Glutamatergic neuron (in vitro differentiated cells): ENCODE measurements at regions not wholly inside any gene's neighbourhood (a gene's known extent, or its start where the extent isn't known, plus 50 kb on each side); places are given as distances from the start of the nearest gene placed in this dataset.
A peak's percentile ranks its signal among the peaks of the same experiment; 100 is the strongest.

Experiments used
- DNase-seq: peaks from one replicate; pipeline ENCODE4 v3.0.0; 2022
- H3K27ac Mint-ChIP-seq: one replicate; pipeline ENCODE4 v1.8.0; 2020; ENCODE audit warnings: mild to moderate bottlenecking, mixed read lengths, inconsistent platforms; ENCODE audit not compliant: unreplicated experiment
- H3K27me3 Mint-ChIP-seq: one replicate; pipeline ENCODE4 v1.8.0; 2020; ENCODE audit warnings: mild to moderate bottlenecking, moderate library complexity, mixed read lengths, inconsistent platforms; ENCODE audit not compliant: unreplicated experiment
- H3K36me3 Mint-ChIP-seq: one replicate; pipeline ENCODE4 v1.8.0; 2020; ENCODE audit warnings: mild to moderate bottlenecking, mixed read lengths, inconsistent platforms; ENCODE audit not compliant: unreplicated experiment
- H3K4me1 Mint-ChIP-seq: one replicate; pipeline ENCODE4 v1.8.0; 2020; ENCODE audit warnings: mild to moderate bottlenecking, low read depth, mixed read lengths, inconsistent platforms; ENCODE audit not compliant: unreplicated experiment
- H3K4me3 Mint-ChIP-seq: one replicate; pipeline ENCODE4 v1.8.0; 2020; ENCODE audit warnings: mild to moderate bottlenecking, mixed read lengths, inconsistent platforms; ENCODE audit not compliant: unreplicated experiment
- H3K9me3 Mint-ChIP-seq: one replicate; pipeline ENCODE4 v1.8.0; 2020; ENCODE audit warnings: mild to moderate bottlenecking, moderate library complexity, mixed read lengths, inconsistent platforms; ENCODE audit not compliant: unreplicated experiment
- TF ChIP-seq, protein P1 (sequence below): fragments of 200-600 bp; sonication (generic); IDR thresholded peaks from one replicate; pipeline ENCODE4 v1.5.0; 2021; ENCODE audit not compliant: partially characterized antibody, unreplicated experiment

- TF ChIP-seq, protein P1, sequence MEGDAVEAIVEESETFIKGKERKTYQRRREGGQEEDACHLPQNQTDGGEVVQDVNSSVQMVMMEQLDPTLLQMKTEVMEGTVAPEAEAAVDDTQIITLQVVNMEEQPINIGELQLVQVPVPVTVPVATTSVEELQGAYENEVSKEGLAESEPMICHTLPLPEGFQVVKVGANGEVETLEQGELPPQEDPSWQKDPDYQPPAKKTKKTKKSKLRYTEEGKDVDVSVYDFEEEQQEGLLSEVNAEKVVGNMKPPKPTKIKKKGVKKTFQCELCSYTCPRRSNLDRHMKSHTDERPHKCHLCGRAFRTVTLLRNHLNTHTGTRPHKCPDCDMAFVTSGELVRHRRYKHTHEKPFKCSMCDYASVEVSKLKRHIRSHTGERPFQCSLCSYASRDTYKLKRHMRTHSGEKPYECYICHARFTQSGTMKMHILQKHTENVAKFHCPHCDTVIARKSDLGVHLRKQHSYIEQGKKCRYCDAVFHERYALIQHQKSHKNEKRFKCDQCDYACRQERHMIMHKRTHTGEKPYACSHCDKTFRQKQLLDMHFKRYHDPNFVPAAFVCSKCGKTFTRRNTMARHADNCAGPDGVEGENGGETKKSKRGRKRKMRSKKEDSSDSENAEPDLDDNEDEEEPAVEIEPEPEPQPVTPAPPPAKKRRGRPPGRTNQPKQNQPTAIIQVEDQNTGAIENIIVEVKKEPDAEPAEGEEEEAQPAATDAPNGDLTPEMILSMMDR: no peak
- Mint-ChIP-seq H3K4me1 (peaks cover 24% of the 10 kb centered on the region), H3K4me3 (no peak overlapping the region), H3K27me3 (no peaks in the 10 kb centered on the region), H3K27ac (no peak overlapping the region), H3K9me3 (peaks cover 3% of the 10 kb centered on the region), H3K36me3 (peaks cover 4% of the 10 kb centered on the region)
- DNase-seq: no peak
These were observed 209.8 kb upstream of the MTNR1B start for GRCh38 chr11:92759571-92760214.

DNA sequence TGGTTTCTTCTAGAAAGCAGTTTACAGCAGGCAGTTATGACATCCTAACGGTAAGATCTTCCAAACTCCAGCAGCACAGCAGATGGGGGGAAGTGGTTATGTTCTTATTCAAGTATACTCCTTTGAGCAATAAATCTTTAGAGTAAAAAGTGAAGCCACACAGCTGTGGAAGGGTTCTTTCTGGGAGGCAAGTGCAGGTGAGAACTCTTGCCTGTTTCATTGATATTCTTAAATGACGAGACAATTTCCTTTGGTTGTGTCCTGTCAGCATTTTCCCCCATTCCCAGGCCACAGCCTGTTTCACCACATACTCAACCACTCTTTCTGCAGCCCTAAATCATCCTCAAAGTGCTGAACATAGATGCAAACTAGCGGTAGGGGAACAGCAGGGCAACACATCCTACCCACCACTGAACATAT is 207.3 kb upstream of the MTNR1B start:
- H3K27ac Mint-ChIP-seq: no peak overlapping the region
- DNase-seq: no peak
- no peak overlapping the region for H3K4me3 Mint-ChIP-seq
- H3K4me1 Mint-ChIP-seq: peaks cover 34% of the 10 kb centered on the region
- peaks cover 3% of the 10 kb centered on the region for H3K9me3 Mint-ChIP-seq
- no peaks in the 10 kb centered on the region for H3K27me3 Mint-ChIP-seq
- no peaks in the 10 kb centered on the region for H3K36me3 Mint-ChIP-seq
- TF ChIP-seq, protein P1: no peak

- Mint-ChIP-seq H3K4me3 (no peak overlapping the region), H3K36me3 (no peaks in the 10 kb centered on the region), H3K9me3 (peaks cover 2% of the 10 kb centered on the region), H3K27ac (no peak overlapping the region), H3K4me1 (peaks cover 34% of the 10 kb centered on the region), H3K27me3 (no peaks in the 10 kb centered on the region)
- no peak for DNase-seq
- TF ChIP-seq, protein P1: no peak
These were observed 206.1 kb upstream of the MTNR1B start for GRCh38 chr11:92763336-92763735.

DNA sequence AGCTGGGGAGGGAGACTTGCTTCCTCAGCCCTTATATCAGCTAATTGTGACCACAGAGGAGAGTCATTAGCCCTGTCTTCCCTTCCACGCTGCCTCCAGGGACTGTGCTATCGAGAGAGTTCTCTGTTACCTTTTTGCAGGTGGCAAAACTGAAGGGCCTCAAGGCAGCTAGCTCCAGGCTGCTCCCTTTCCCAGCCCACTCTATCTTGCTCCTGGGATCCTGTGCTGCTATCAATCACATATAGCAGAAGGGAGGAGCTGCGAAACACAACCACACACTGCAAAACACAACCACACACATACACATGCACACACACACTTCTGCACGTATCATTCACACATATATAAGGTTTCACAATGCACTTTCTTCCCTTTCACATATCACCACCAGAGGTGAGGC is 205.3 kb upstream of the MTNR1B start:
- H3K36me3 Mint-ChIP-seq: no peaks in the 10 kb centered on the region
- H3K27me3 Mint-ChIP-seq: no peaks in the 10 kb centered on the region
- H3K4me1 Mint-ChIP-seq: peaks cover 32% of the 10 kb centered on the region
- no peak overlapping the region for H3K27ac Mint-ChIP-seq
- H3K4me3 Mint-ChIP-seq: no peak overlapping the region
- no peak for DNase-seq
- TF ChIP-seq, protein P1: no peak
- H3K9me3 Mint-ChIP-seq: no peaks in the 10 kb centered on the region

- Mint-ChIP-seq H3K4me3 (no peak overlapping the region), H3K27ac (peak overlapping the region; percentile 24), H3K9me3 (no peaks in the 10 kb centered on the region), H3K27me3 (no peaks in the 10 kb centered on the region), H3K4me1 (peaks cover 23% of the 10 kb centered on the region), H3K36me3 (no peaks in the 10 kb centered on the region)
- TF ChIP-seq, protein P1: no peak
- no peak for DNase-seq
These were observed 204.2 kb upstream of the MTNR1B start for GRCh38 chr11:92765082-92765840.
